Progenitor cell of endocrine pancreas (in vitro differentiated cells): ENCODE measurements at regions not wholly inside any gene's neighbourhood (a gene's known extent, or its start where the extent isn't known, plus 50 kb on each side); places are given as distances from the start of the nearest gene placed in this dataset.
"Not testable (repeated sequence)": the region's sequence is repeated elsewhere in the genome, so short reads cannot be mapped to it uniquely, and the experiment has no call there.

Experiments used
- DNase-seq: peaks from one replicate; pipeline ENCODE4 v3.0.0; 2021; ENCODE audit warnings: low spot score; ENCODE audit not compliant: unreplicated experiment
- H3K27ac Mint-ChIP-seq: 2 replicates; pipeline ENCODE4 v1.8.0; 2021; ENCODE audit warnings: mild to moderate bottlenecking, moderate library complexity, mixed read lengths
- H3K27me3 Mint-ChIP-seq: 2 replicates; pipeline ENCODE4 v1.8.0; 2021; ENCODE audit warnings: mixed read lengths
- H3K36me3 Mint-ChIP-seq: 2 replicates; pipeline ENCODE4 v1.8.0; 2022; ENCODE audit warnings: mixed read lengths; ENCODE audit not compliant: insufficient read depth
- H3K4me1 Mint-ChIP-seq: 2 replicates; pipeline ENCODE4 v1.8.0; 2021; ENCODE audit warnings: low read depth, mixed read lengths
- H3K4me3 Mint-ChIP-seq: 2 replicates; pipeline ENCODE4 v1.8.0; 2021; ENCODE audit warnings: low read depth, mild to moderate bottlenecking, moderate library complexity, mixed read lengths
- H3K9me3 Mint-ChIP-seq: 2 replicates; pipeline ENCODE4 v1.8.0; 2021; ENCODE audit warnings: low read depth, mixed read lengths
- TF ChIP-seq, protein P1 (sequence below): fragments of 200-600 bp; sonication (generic); IDR thresholded peaks from one replicate; pipeline ENCODE4 v1.5.0; 2021; ENCODE audit warnings: antibody characterized with exemption, mild to moderate bottlenecking; ENCODE audit not compliant: unreplicated experiment

DNA sequence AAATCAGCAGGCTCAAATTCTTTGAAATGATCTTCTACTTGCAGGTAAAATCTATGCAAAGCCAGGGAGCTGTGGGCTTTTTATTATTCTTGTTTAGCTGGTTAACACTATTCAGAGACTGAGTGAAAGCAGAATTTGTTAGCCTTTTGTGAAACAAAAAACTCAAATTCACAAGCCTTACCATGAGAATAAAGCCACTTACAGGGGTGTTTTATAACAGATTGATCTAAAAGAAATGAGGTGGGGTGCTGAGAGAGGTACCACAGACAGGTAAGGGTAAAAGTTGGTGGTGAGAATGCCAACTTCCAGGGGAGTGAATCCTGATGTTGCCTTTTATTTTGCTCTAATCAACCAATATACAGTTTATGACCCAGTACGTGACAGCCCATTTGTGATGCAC lies 1585.6 kb downstream of the EFNA5 start:
- Mint-ChIP-seq H3K9me3 (no peaks in the 10 kb centered on the region), H3K4me3 (no peak overlapping the region), H3K27ac (no peak overlapping the region), H3K4me1 (no peaks in the 10 kb centered on the region), H3K27me3 (peaks cover 9% of the 10 kb centered on the region), H3K36me3 (no peaks in the 10 kb centered on the region)
- no peak for DNase-seq
- TF ChIP-seq, protein P1, sequence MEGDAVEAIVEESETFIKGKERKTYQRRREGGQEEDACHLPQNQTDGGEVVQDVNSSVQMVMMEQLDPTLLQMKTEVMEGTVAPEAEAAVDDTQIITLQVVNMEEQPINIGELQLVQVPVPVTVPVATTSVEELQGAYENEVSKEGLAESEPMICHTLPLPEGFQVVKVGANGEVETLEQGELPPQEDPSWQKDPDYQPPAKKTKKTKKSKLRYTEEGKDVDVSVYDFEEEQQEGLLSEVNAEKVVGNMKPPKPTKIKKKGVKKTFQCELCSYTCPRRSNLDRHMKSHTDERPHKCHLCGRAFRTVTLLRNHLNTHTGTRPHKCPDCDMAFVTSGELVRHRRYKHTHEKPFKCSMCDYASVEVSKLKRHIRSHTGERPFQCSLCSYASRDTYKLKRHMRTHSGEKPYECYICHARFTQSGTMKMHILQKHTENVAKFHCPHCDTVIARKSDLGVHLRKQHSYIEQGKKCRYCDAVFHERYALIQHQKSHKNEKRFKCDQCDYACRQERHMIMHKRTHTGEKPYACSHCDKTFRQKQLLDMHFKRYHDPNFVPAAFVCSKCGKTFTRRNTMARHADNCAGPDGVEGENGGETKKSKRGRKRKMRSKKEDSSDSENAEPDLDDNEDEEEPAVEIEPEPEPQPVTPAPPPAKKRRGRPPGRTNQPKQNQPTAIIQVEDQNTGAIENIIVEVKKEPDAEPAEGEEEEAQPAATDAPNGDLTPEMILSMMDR, result no peak

DNA sequence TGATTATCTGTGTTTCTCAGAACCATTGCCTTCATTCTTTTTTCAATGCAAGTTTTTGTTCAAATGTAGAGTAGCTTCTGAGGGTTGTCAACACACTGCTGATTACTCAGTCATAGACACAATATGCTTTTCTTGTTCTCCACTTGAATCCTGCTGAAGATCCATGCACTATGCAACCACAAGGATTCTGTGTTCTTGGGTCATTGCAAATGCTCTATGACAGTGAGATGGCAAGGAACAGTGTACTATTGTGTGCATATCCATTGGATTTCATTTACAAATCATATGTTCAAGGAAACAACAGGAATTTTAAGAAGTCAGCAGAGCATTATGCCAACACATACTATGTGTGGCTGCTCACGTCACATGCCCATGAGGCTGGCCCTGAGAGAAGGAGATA lies 1590.2 kb downstream of the EFNA5 start:
- Mint-ChIP-seq H3K27me3 (peaks cover 6% of the 10 kb centered on the region), H3K9me3 (no peaks in the 10 kb centered on the region), H3K36me3 (no peaks in the 10 kb centered on the region), H3K27ac (no peak overlapping the region), H3K4me1 (peaks cover 6% of the 10 kb centered on the region), H3K4me3 (no peak overlapping the region)
- no peak for DNase-seq
- TF ChIP-seq, protein P1, result no peak

DNA sequence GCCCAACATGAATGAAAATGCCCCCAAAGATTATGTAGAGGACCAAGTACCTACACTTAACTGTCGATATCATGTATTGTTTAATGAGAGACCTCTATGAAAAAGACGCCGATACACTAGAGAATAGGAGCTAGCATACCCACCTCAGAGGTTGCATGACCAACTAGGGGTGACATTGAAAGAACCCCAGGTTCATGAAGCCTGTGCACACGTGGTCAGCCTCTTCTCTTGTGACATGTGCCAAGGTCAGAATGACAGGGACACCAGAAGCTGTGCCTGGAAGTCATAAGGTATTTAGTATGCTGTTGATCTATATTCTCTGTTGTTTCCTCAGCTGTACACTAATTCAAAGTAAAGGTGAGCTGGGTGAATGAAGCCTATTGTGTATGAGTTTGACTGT lies 1594.1 kb downstream of the EFNA5 start:
- H3K27me3 Mint-ChIP-seq, result no peaks in the 10 kb centered on the region
- DNase-seq, result no peak
- no peaks in the 10 kb centered on the region for H3K36me3 Mint-ChIP-seq
- H3K4me1 Mint-ChIP-seq, result peaks cover 6% of the 10 kb centered on the region
- H3K27ac Mint-ChIP-seq, result no peak overlapping the region
- H3K9me3 Mint-ChIP-seq, result no peaks in the 10 kb centered on the region
- no peak overlapping the region for H3K4me3 Mint-ChIP-seq
- TF ChIP-seq, protein P1, result no peak

DNA sequence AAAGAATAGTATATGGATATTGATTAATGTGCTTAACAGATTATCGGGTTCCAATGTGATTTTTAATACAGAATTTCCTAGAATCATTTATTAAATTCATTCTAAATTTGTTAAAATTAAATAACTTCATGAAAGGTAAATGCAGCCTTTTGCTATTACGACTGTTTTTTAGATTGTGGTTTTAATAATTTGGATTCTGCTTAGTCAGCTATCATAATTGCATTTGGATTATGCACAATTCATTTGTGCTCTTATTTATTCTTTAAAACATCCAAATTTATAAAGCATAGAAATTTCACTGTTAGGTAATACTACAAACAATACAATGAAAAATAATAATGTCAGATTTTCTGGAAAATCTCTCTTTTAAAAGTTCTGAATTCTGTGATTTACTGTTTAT lies 1598.5 kb downstream of the EFNA5 start:
- peaks cover 10% of the 10 kb centered on the region for H3K9me3 Mint-ChIP-seq
- no peaks in the 10 kb centered on the region for H3K4me1 Mint-ChIP-seq
- H3K27ac Mint-ChIP-seq, result no peak overlapping the region
- TF ChIP-seq, protein P1, result no peak
- no peaks in the 10 kb centered on the region for H3K27me3 Mint-ChIP-seq
- no peak overlapping the region for H3K4me3 Mint-ChIP-seq
- DNase-seq, result no peak
- no peaks in the 10 kb centered on the region for H3K36me3 Mint-ChIP-seq

DNA sequence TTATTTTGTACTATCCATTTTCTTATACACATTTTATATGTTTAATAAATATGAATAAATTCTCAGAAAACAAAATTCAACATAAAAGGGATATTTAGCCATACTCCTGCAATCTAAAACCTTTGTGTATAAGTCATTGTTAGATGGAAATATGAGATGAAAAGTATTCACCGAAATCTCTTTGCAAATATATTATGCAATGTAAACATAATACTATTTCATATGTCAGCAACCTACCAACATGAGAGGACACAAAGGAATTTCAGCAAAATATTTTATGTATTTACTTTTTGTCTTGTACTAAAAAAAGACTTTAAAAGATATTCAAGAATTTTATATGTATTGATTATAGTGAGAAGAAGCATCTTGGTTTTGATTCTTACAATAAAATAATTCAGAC lies 1623.4 kb downstream of the EFNA5 start:
- Mint-ChIP-seq H3K9me3 (no peaks in the 10 kb centered on the region), H3K27ac (no peak overlapping the region), H3K4me3 (no peak overlapping the region), H3K27me3 (no peaks in the 10 kb centered on the region), H3K36me3 (no peaks in the 10 kb centered on the region), H3K4me1 (no peaks in the 10 kb centered on the region)
- DNase-seq, result no peak
- TF ChIP-seq, protein P1, result no peak

DNA sequence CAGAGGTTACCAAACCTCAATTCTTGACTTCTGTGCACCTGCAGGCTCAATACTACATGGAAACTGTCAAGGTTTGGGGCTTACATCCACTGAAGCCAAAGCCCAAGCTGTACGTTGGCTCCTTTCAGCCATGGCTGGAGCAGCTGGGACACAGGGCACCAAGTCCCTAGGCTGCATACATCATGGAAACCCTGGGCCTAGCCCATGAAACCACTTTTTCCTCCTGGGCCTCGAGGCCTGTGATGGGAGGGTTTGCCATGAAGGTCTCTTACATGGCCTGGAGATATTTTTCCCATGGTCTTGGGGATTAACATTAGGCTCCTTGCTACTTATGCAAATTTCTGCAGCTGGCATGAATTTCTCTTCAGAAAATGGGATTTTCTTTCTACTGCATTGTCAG lies 1638.7 kb downstream of the EFNA5 start:
- not testable (repeated sequence) for H3K27me3 Mint-ChIP-seq, H3K4me1 Mint-ChIP-seq, H3K27ac Mint-ChIP-seq, DNase-seq, H3K36me3 Mint-ChIP-seq, H3K4me3 Mint-ChIP-seq
- H3K9me3 Mint-ChIP-seq, result peaks cover 13% of the 10 kb centered on the region
